Activated naive CD4-positive, alpha-beta T cell treated with anti-CD3 and anti-CD28 coated beads for 36 hours (primary cell): ENCODE measurements at regions not wholly inside any gene's neighbourhood (a gene's known extent, or its start where the extent isn't known, plus 50 kb on each side); places are given as distances from the start of the nearest gene placed in this dataset.
A peak's percentile ranks its signal among the peaks of the same experiment; 100 is the strongest.

Experiments
- CTCF ChIA-PET: fragments of 350-600 bp; sonication (Branson Sonifier 250); formaldehyde crosslinking; loops from one replicate; lab custom pipeline; 2021; ENCODE audit warnings: antibody characterized with exemption; lab: Charles Lee
- DNase-seq: peaks from one replicate; pipeline ENCODE4 v3.0.0-alpha.2; 2020
- H3K27ac Mint-ChIP-seq: one replicate; pipeline ENCODE4 v1.8.0; 2021; ENCODE audit warnings: mild to moderate bottlenecking, mixed read lengths
- H3K27me3 Mint-ChIP-seq: one replicate; pipeline ENCODE4 v1.8.0; 2021; ENCODE audit warnings: low read depth, mixed read lengths
- H3K36me3 Mint-ChIP-seq: one replicate; pipeline ENCODE4 v1.8.0; 2021; ENCODE audit warnings: low read depth, mixed read lengths
- H3K4me1 Mint-ChIP-seq: one replicate; pipeline ENCODE4 v1.8.0; 2021; ENCODE audit warnings: low read depth, mixed read lengths
- H3K4me3 Mint-ChIP-seq: one replicate; pipeline ENCODE4 v1.8.0; 2021; ENCODE audit warnings: mild to moderate bottlenecking, moderate library complexity, mixed read lengths
- H3K9me3 Mint-ChIP-seq: one replicate; pipeline ENCODE4 v1.8.0; 2021; ENCODE audit warnings: mixed read lengths
- intact Hi-C: fragments of 100-400 bp; cut with micrococcal nuclease; formaldehyde crosslinking; loops from one replicate; pipeline ENCODE4 v1.15.1; 2023

DNA sequence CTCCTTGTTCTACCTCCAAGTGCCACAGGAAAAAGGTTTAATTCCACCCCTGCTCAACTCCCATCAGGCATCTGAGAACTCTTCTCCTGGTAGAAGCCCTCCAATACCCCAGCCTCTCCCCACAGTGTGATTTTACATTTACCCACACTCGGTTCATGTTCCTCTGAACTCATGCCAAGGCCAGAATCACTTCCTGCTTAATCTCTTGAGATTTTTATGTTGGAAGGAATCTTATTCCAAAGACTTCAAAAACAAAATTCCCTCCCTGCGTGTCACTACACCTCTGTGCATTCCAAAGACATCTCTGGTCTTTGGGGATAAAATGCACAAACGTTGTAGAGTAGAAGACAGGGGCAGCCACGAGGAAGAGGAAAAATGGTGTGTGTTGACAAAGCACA is 186.8 kb downstream of the ACTL7B start:
- CTCF ChIA-PET, result no interaction called here
- H3K9me3 Mint-ChIP-seq, result no peaks in the 10 kb centered on the region
- no peaks in the 10 kb centered on the region for H3K36me3 Mint-ChIP-seq
- H3K4me3 Mint-ChIP-seq, result no peak overlapping the region
- no peak for DNase-seq
- H3K27me3 Mint-ChIP-seq, result no peaks in the 10 kb centered on the region
- H3K27ac Mint-ChIP-seq, result no peak overlapping the region
- intact Hi-C loops, result no loop called here
- H3K4me1 Mint-ChIP-seq, result no peaks in the 10 kb centered on the region

- H3K4me3 Mint-ChIP-seq, result no peak overlapping the region
- DNase-seq, result no peak
- no peak overlapping the region for H3K27ac Mint-ChIP-seq
- intact Hi-C loops, result no loop called here
- H3K36me3 Mint-ChIP-seq, result no peaks in the 10 kb centered on the region
- H3K4me1 Mint-ChIP-seq, result no peaks in the 10 kb centered on the region
- no peaks in the 10 kb centered on the region for H3K27me3 Mint-ChIP-seq
- CTCF ChIA-PET, result no interaction called here
- no peaks in the 10 kb centered on the region for H3K9me3 Mint-ChIP-seq
These were observed 187.4 kb downstream of the ACTL7B start for GRCh38 chr9:108668191-108668937.

GRCh38 chr9:108666240-108666784 is 189.5 kb downstream of the ACTL7B start:
- no peaks in the 10 kb centered on the region for H3K27me3 Mint-ChIP-seq
- H3K36me3 Mint-ChIP-seq, result peaks cover 6% of the 10 kb centered on the region
- CTCF ChIA-PET, result no interaction called here
- H3K27ac Mint-ChIP-seq, result no peak overlapping the region
- no peaks in the 10 kb centered on the region for H3K9me3 Mint-ChIP-seq
- no peaks in the 10 kb centered on the region for H3K4me1 Mint-ChIP-seq
- H3K4me3 Mint-ChIP-seq, result no peak overlapping the region
- DNase-seq, result no peak
- intact Hi-C loops, result no loop called here

DNA sequence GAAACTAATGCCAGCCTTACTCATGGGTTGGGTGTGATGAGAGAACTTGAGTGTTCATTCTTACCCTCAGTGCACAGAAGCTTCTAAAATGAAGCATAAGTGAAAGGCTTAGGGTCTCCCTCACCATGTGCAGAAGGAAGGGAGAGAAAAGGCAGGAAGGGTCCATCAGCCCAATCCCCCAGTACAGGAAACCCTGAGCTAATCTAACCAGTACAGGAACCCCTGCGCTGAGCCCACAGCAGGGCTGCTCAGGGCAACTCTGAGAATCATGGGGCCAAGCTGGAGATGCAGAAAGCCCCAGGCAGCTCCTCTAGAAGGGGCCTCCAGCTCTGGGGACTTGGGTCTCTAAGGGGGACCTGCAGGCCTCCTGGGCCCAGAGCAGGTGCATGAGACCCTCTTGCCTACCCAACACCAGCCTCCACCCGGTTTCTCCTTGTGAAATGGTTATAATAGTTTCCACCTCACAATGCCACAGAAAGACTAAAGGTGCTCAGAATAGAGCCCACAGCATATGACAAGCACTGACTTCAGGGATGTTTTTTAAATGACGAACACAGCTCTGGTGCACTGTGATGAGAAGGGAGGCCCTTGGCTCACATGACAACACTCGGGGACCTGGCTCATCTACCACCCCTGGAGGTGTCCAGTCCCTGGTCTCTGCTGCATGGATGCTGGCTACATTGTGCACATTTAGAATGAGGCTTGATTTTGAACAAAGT is 190.1 kb downstream of the ACTL7B start:
- intact Hi-C loops, result no loop called here
- CTCF ChIA-PET, result interaction anchor here (0.5 to 0.9 kb wide), 2 partner anchors 10 to 50 kb away, joined by 3 to 4 read pairs; no protein-coding TSS in a partner anchor
- Mint-ChIP-seq H3K36me3 (peaks cover 6% of the 10 kb centered on the region), H3K4me3 (no peak overlapping the region), H3K9me3 (peaks cover 3% of the 10 kb centered on the region), H3K27ac (no peak overlapping the region), H3K27me3 (no peaks in the 10 kb centered on the region), H3K4me1 (no peaks in the 10 kb centered on the region)
- DNase-seq, result no peak

DNA sequence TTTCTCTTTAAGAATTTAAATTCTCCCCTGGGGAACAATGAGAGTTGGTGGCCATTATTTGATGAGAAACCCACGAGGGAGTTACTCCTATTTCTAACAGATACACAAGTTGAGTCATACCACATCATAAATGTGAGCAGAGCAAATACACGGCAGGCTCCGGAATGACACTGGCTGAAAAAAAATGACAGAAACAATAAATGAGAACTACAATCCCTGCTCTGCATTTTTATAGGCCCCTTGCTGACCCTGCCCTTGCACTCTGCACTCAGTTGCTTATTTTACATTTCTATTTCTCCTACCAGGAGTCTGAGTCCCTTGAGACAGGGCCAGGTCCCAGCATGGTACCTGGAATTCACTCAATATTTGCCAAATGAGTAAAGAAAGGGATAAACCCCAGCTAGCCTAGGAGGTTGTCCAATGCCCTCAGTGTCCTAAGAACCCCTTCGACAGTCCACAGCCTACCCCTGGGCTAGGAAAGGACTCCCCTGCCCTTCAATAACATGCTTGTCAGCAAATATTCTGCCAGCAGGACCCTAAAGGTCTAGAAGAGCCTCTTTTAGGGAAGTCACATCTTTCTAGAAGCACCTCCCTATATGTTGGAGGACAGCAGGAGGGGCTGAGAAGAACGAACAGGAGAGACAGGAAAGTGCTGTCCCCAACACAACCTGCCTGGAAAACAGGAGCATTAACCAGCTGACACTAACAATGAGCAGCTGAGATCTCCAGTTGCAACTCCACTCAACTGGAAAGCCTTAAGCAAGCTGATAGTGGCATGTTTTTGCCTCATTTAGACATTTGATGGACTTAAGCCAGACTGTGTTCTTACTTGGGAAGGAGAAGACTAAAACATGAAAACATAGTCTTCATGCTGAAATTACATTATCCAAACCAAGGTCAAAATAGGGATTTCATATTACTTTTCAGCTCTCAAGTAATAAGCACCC is 191.2 kb downstream of the ACTL7B start:
- intact Hi-C loops, result no loop called here
- Mint-ChIP-seq H3K4me1 (no peaks in the 10 kb centered on the region), H3K36me3 (peaks cover 8% of the 10 kb centered on the region), H3K9me3 (peaks cover 12% of the 10 kb centered on the region), H3K27me3 (no peaks in the 10 kb centered on the region), H3K4me3 (no peak overlapping the region), H3K27ac (peak overlapping the region; percentile 46)
- no peak for DNase-seq
- CTCF ChIA-PET, result interaction anchor here (0.9 kb wide), 1 partner anchor 11 kb away, joined by 3 read pairs; no protein-coding TSS in a partner anchor

DNA sequence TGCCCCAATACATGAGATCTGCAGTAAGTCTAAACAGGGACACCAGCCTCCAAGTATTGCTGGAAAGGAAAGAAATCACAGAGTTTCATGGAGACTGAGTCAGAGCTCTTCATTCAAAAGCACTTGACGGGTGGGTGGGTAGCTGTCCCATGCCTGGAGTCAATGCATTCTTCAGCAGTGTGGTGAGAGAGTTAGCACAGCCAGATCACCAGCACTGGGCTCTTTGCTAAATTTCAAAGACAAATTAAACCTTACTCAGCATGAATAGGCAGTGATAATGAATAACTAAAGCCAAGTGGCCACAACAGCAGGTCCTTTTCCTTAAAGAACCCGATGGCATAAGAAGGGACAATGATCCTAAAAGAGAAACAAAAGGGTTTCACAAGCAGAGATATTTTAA is 192.4 kb downstream of the ACTL7B start:
- no peak for DNase-seq
- CTCF ChIA-PET, result interaction anchor here (0.7 kb wide), 1 partner anchor 99 kb away, joined by 3 read pairs; no protein-coding TSS in a partner anchor
- intact Hi-C loops, result no loop called here
- H3K4me3 Mint-ChIP-seq, result no peak overlapping the region
- H3K27ac Mint-ChIP-seq, result no peak overlapping the region
- no peaks in the 10 kb centered on the region for H3K4me1 Mint-ChIP-seq
- H3K27me3 Mint-ChIP-seq, result no peaks in the 10 kb centered on the region
- peaks cover 8% of the 10 kb centered on the region for H3K36me3 Mint-ChIP-seq
- H3K9me3 Mint-ChIP-seq, result peaks cover 21% of the 10 kb centered on the region

DNA sequence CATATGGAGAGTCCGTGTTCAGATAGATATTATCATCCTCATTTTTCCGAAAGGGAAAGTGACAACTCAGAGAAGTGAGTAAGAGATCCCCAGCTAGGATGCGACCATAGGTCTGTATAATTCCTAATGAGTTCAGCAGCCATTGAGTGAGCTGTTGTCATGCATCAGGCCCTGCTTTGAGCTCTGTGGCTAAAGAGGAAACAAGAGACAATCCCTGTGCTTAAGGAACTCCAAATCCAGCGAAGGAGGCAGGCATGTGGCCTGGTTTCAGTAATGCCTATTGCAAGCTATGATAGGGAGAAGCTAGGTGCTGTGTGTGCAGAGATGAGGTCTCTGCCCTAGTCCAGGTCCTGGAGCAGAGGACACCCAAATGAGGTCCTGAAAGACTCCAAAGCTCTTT is 192.8 kb downstream of the ACTL7B start:
- CTCF ChIA-PET, result interaction anchor here (0.7 kb wide), 1 partner anchor 99 kb away, joined by 3 read pairs; no protein-coding TSS in a partner anchor
- Mint-ChIP-seq H3K27ac (no peak overlapping the region), H3K27me3 (no peaks in the 10 kb centered on the region), H3K4me3 (no peak overlapping the region), H3K36me3 (peaks cover 8% of the 10 kb centered on the region), H3K4me1 (no peaks in the 10 kb centered on the region), H3K9me3 (peaks cover 23% of the 10 kb centered on the region)
- intact Hi-C loops, result no loop called here
- DNase-seq, result no peak

- H3K4me1 Mint-ChIP-seq, result no peaks in the 10 kb centered on the region
- H3K27ac Mint-ChIP-seq, result no peak overlapping the region
- H3K27me3 Mint-ChIP-seq, result no peaks in the 10 kb centered on the region
- CTCF ChIA-PET, result no interaction called here
- DNase-seq, result no peak
- intact Hi-C loops, result no loop called here
- H3K9me3 Mint-ChIP-seq, result peaks cover 23% of the 10 kb centered on the region
- H3K36me3 Mint-ChIP-seq, result peaks cover 8% of the 10 kb centered on the region
- no peak overlapping the region for H3K4me3 Mint-ChIP-seq
These were observed 193.5 kb downstream of the ACTL7B start for GRCh38 chr9:108662091-108662875.

- Mint-ChIP-seq H3K27me3 (no peaks in the 10 kb centered on the region), H3K9me3 (peaks cover 23% of the 10 kb centered on the region), H3K27ac (no peak overlapping the region), H3K4me1 (no peaks in the 10 kb centered on the region), H3K36me3 (peaks cover 4% of the 10 kb centered on the region), H3K4me3 (no peak overlapping the region)
- CTCF ChIA-PET, result no interaction called here
- no peak for DNase-seq
- intact Hi-C loops, result no loop called here
These were observed 199.2 kb downstream of the ACTL7B start for GRCh38 chr9:108656566-108656965.

GRCh38 chr9:108655818-108656217 is 200.0 kb downstream of the ACTL7B start:
- intact Hi-C loops, result no loop called here
- no peaks in the 10 kb centered on the region for H3K27me3 Mint-ChIP-seq
- H3K4me1 Mint-ChIP-seq, result no peaks in the 10 kb centered on the region
- CTCF ChIA-PET, result no interaction called here
- H3K27ac Mint-ChIP-seq, result no peak overlapping the region
- DNase-seq, result no peak
- no peak overlapping the region for H3K4me3 Mint-ChIP-seq
- peaks cover 23% of the 10 kb centered on the region for H3K9me3 Mint-ChIP-seq
- peaks cover 2% of the 10 kb centered on the region for H3K36me3 Mint-ChIP-seq

DNA sequence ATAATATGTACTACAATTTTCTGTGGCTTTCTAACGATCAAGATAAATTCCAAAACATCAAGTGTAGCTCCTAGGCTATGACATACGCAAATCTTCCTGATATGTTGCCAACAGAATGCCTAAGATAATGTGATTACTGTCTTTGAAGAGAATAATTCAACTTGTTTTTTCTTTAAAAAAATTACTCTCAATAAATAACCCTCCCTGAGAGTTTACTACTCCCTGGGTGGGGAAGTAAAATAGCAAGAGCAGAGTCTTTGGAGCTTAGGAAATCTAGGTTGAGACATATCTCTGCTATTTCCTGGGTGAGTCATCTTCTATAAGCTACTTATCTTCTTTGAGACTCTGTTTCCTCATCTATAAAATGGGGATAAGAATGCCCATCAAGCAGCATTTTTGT is 201.2 kb downstream of the ACTL7B start:
- Mint-ChIP-seq H3K4me1 (no peaks in the 10 kb centered on the region), H3K27ac (no peak overlapping the region), H3K9me3 (peaks cover 14% of the 10 kb centered on the region), H3K4me3 (no peak overlapping the region), H3K27me3 (no peaks in the 10 kb centered on the region), H3K36me3 (no peaks in the 10 kb centered on the region)
- DNase-seq, result no peak
- intact Hi-C loops, result no loop called here
- CTCF ChIA-PET, result no interaction called here
